Hepatocyte (in vitro differentiated cells): ENCODE measurements at regions not wholly inside any gene's neighbourhood (a gene's known extent, or its start where the extent isn't known, plus 50 kb on each side); places are given as distances from the start of the nearest gene placed in this dataset.

Experiments
- EZH2 ChIP-seq: fragments of 200-600 bp; sonication (generic); IDR thresholded peaks from 2 replicates; pipeline ENCODE4 v1.6.1; 2016; ENCODE audit warnings: antibody characterized with exemption, mild to moderate bottlenecking, borderline replicate concordance
- TF ChIP-seq, protein P1 (sequence below): fragments of 200-600 bp; sonication (generic); IDR thresholded peaks from 2 replicates; pipeline ENCODE4 v1.5.1; 2016; ENCODE audit warnings: antibody characterized with exemption, mild to moderate bottlenecking; ENCODE audit not compliant: poor library complexity

DNA sequence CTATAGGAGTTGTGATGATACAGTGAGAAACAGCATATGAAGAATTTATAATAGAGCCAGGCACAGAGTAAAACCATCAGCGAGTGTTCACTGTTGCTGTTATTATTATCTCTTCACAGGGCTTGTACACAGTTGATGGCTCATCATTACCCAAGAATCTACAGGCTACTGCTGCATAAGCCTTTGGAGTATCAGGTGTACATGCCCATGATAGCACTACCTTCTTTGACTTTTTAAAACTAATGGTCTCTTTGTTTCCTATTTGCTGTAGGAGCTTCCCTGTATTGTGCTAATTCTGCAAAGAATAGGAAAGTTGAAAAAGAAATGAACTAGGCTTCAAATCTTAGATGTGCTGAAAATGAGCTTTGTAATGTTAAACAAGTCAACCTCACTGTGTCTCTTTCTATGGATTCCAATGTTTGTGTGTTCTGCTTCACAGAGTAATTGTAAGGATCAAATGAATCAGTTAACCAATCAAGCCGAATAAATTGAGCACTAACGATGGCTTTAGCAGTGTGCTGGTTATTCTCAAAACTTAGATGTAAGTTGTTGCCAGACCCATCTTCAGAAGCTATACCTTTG is 138.8 kb downstream of the TUSC7 start:
- TF ChIP-seq, protein P1, sequence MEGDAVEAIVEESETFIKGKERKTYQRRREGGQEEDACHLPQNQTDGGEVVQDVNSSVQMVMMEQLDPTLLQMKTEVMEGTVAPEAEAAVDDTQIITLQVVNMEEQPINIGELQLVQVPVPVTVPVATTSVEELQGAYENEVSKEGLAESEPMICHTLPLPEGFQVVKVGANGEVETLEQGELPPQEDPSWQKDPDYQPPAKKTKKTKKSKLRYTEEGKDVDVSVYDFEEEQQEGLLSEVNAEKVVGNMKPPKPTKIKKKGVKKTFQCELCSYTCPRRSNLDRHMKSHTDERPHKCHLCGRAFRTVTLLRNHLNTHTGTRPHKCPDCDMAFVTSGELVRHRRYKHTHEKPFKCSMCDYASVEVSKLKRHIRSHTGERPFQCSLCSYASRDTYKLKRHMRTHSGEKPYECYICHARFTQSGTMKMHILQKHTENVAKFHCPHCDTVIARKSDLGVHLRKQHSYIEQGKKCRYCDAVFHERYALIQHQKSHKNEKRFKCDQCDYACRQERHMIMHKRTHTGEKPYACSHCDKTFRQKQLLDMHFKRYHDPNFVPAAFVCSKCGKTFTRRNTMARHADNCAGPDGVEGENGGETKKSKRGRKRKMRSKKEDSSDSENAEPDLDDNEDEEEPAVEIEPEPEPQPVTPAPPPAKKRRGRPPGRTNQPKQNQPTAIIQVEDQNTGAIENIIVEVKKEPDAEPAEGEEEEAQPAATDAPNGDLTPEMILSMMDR = no peak
- no peak for TF ChIP-seq EZH2
